Nucleus accumbens (tissue), 56 donors: ENCODE measurements at regions not wholly inside any gene's neighbourhood (a gene's known extent, or its start where the extent isn't known, plus 50 kb on each side); places are given as distances from the start of the nearest gene placed in this dataset.
A peak's percentile ranks its signal among the peaks of the same experiment; 100 is the strongest.

ENCODE experiments used
- DNase-seq, 56 donors: peaks; one replicate each; lab custom pipeline; 2025; lab: John Stamatoyannopoulos, UW

- DNase-seq, result no peak
Measured at GRCh38 chr18:64233851-64234250, 85.0 kb upstream of the LINC00305 start.

- DNase-seq, result no peak
Measured at GRCh38 chr18:64220941-64221340, 72.1 kb upstream of the LINC00305 start.

- DNase-seq, result no peak
Measured at GRCh38 chr18:64219517-64219916, 70.6 kb upstream of the LINC00305 start.

GRCh38 chr18:64210401-64210949 lies 61.6 kb upstream of the LINC00305 start:
- DNase-seq, result no peak

- no peak for DNase-seq
Measured at GRCh38 chr18:64208516-64208915, 59.6 kb upstream of the LINC00305 start.

- DNase-seq, result no peak
Measured at GRCh38 chr18:64207820-64208219, 58.9 kb upstream of the LINC00305 start.

- DNase-seq, result no peak
Measured at GRCh38 chr18:64203295-64203694, 54.4 kb upstream of the LINC00305 start.

- peak in 18 of 56 donors; percentile 1 to 57 (median 18) for DNase-seq
Measured at GRCh38 chr18:64202863-64203262, 54.0 kb upstream of the LINC00305 start.

- DNase-seq, result no peak
Measured at GRCh38 chr18:64202210-64202836, 53.4 kb upstream of the LINC00305 start.

GRCh38 chr18:64201781-64202180 lies 52.9 kb upstream of the LINC00305 start:
- no peak for DNase-seq

- DNase-seq, result no peak
Measured at GRCh38 chr18:64199581-64199980, 50.7 kb upstream of the LINC00305 start.
